ENCODE measurements at regions not wholly inside any gene's neighbourhood (a gene's known extent, or its start where the extent isn't known, plus 50 kb on each side); places are given as distances from the start of the nearest gene placed in this dataset.

- H3K27me3 ChIP-seq (ENCODE audit: control insufficient read depth in 3 of 3, insufficient read depth in 3 of 3, low read length in 3 of 3) = no peaks in the 10 kb centered on the region
- H3K36me3 ChIP-seq (ENCODE audit: control insufficient read depth in 3 of 3, insufficient read depth in 3 of 3, low read length in 3 of 3) = no peaks in the 10 kb centered on the region
- no peak overlapping the region for H3K9ac ChIP-seq (ENCODE audit: low read depth in 1 of 3, low read length in 3 of 3)
These were observed 89.9 kb downstream of the SOX11 start for GRCh38 chr2:5782103-5782502.

GRCh38 chr2:5788447-5788846 lies 96.3 kb downstream of the SOX11 start:
- Histone ChIP-seq H3K4me3 (ENCODE audit: low read length in 3 of 3) (no peak overlapping the region), H3K4me1 (ENCODE audit: control insufficient read depth in 3 of 3, insufficient read depth in 3 of 3, low read length in 3 of 3) (no peaks in the 10 kb centered on the region), H3K27ac (ENCODE audit: low read depth, low read length) (no peak overlapping the region), H3K9me3 (ENCODE audit: control insufficient read depth in 3 of 3, low read length in 3 of 3) (peaks cover 0 to 6% (median 2%) of the 10 kb centered on the region in 3 donors), H3K9ac (ENCODE audit: low read depth in 1 of 3, low read length in 3 of 3) (no peak overlapping the region), H3K27me3 (ENCODE audit: control insufficient read depth in 3 of 3, insufficient read depth in 3 of 3, low read length in 3 of 3) (no peaks in the 10 kb centered on the region), H3K36me3 (ENCODE audit: control insufficient read depth in 3 of 3, insufficient read depth in 3 of 3, low read length in 3 of 3) (no peaks in the 10 kb centered on the region)

More at GRCh38 chr2:5782103-5782502, 89.9 kb downstream of the SOX11 start:
- Histone ChIP-seq H3K9me3 (ENCODE audit: control insufficient read depth in 3 of 3, low read length in 3 of 3) (peaks cover 0 to 3% (median 3%) of the 10 kb centered on the region in 3 donors), H3K27ac (ENCODE audit: low read depth, low read length) (no peak overlapping the region), H3K4me1 (ENCODE audit: control insufficient read depth in 3 of 3, insufficient read depth in 3 of 3, low read length in 3 of 3) (no peaks in the 10 kb centered on the region), H3K4me3 (ENCODE audit: low read length in 3 of 3) (no peak overlapping the region)

- Histone ChIP-seq H3K27me3 (ENCODE audit: control insufficient read depth in 3 of 3, insufficient read depth in 3 of 3, low read length in 3 of 3) (no peaks in the 10 kb centered on the region), H3K36me3 (ENCODE audit: control insufficient read depth in 3 of 3, insufficient read depth in 3 of 3, low read length in 3 of 3) (no peaks in the 10 kb centered on the region), H3K9ac (ENCODE audit: low read depth in 1 of 3, low read length in 3 of 3) (no peak overlapping the region), H3K4me3 (ENCODE audit: low read length in 3 of 3) (no peak overlapping the region), H3K4me1 (ENCODE audit: control insufficient read depth in 3 of 3, insufficient read depth in 3 of 3, low read length in 3 of 3) (no peaks in the 10 kb centered on the region), H3K9me3 (ENCODE audit: control insufficient read depth in 3 of 3, low read length in 3 of 3) (peaks cover 0 to 6% (median 2%) of the 10 kb centered on the region in 3 donors), H3K27ac (ENCODE audit: low read depth, low read length) (no peak overlapping the region)
These were observed 99.2 kb downstream of the SOX11 start for GRCh38 chr2:5791371-5791770.

- Histone ChIP-seq H3K36me3 (ENCODE audit: control insufficient read depth in 3 of 3, insufficient read depth in 3 of 3, low read length in 3 of 3) (no peaks in the 10 kb centered on the region), H3K27ac (ENCODE audit: low read depth, low read length) (no peak overlapping the region), H3K4me1 (ENCODE audit: control insufficient read depth in 3 of 3, insufficient read depth in 3 of 3, low read length in 3 of 3) (no peaks in the 10 kb centered on the region), H3K9me3 (ENCODE audit: control insufficient read depth in 3 of 3, low read length in 3 of 3) (peaks cover 0 to 5% (median under 1%) of the 10 kb centered on the region in 3 donors), H3K27me3 (ENCODE audit: control insufficient read depth in 3 of 3, insufficient read depth in 3 of 3, low read length in 3 of 3) (no peaks in the 10 kb centered on the region), H3K4me3 (ENCODE audit: low read length in 3 of 3) (no peak overlapping the region), H3K9ac (ENCODE audit: low read depth in 1 of 3, low read length in 3 of 3) (no peak overlapping the region)
These were observed 101.8 kb downstream of the SOX11 start for GRCh38 chr2:5794012-5794411.

- Histone ChIP-seq H3K4me1 (ENCODE audit: control insufficient read depth in 3 of 3, insufficient read depth in 3 of 3, low read length in 3 of 3) (no peaks in the 10 kb centered on the region), H3K4me3 (ENCODE audit: low read length in 3 of 3) (no peak overlapping the region), H3K27me3 (ENCODE audit: control insufficient read depth in 3 of 3, insufficient read depth in 3 of 3, low read length in 3 of 3) (no peaks in the 10 kb centered on the region), H3K27ac (ENCODE audit: low read depth, low read length) (no peak overlapping the region), H3K9ac (ENCODE audit: low read depth in 1 of 3, low read length in 3 of 3) (no peak overlapping the region), H3K36me3 (ENCODE audit: control insufficient read depth in 3 of 3, insufficient read depth in 3 of 3, low read length in 3 of 3) (no peaks in the 10 kb centered on the region), H3K9me3 (ENCODE audit: control insufficient read depth in 3 of 3, low read length in 3 of 3) (no peaks in the 10 kb centered on the region)
These were observed 105.9 kb downstream of the SOX11 start for GRCh38 chr2:5798084-5798483.

- Histone ChIP-seq H3K9me3 (ENCODE audit: control insufficient read depth in 3 of 3, low read length in 3 of 3) (no peaks in the 10 kb centered on the region), H3K4me3 (ENCODE audit: low read length in 3 of 3) (no peak overlapping the region), H3K9ac (ENCODE audit: low read depth in 1 of 3, low read length in 3 of 3) (no peak overlapping the region), H3K27ac (ENCODE audit: low read depth, low read length) (no peak overlapping the region), H3K27me3 (ENCODE audit: control insufficient read depth in 3 of 3, insufficient read depth in 3 of 3, low read length in 3 of 3) (no peaks in the 10 kb centered on the region), H3K36me3 (ENCODE audit: control insufficient read depth in 3 of 3, insufficient read depth in 3 of 3, low read length in 3 of 3) (no peaks in the 10 kb centered on the region), H3K4me1 (ENCODE audit: control insufficient read depth in 3 of 3, insufficient read depth in 3 of 3, low read length in 3 of 3) (no peaks in the 10 kb centered on the region)
These were observed 107.2 kb downstream of the SOX11 start for GRCh38 chr2:5799348-5799747.

GRCh38 chr2:5803547-5803946 lies 111.4 kb downstream of the SOX11 start:
- peaks cover 0 to 2% (median 0%) of the 10 kb centered on the region in 3 donors for H3K27me3 ChIP-seq (ENCODE audit: control insufficient read depth in 3 of 3, insufficient read depth in 3 of 3, low read length in 3 of 3)
- H3K27ac ChIP-seq (ENCODE audit: low read depth, low read length) = no peak overlapping the region
- no peaks in the 10 kb centered on the region for H3K4me1 ChIP-seq (ENCODE audit: control insufficient read depth in 3 of 3, insufficient read depth in 3 of 3, low read length in 3 of 3)
- no peak overlapping the region for H3K9ac ChIP-seq (ENCODE audit: low read depth in 1 of 3, low read length in 3 of 3)
- H3K9me3 ChIP-seq (ENCODE audit: control insufficient read depth in 3 of 3, low read length in 3 of 3) = no peaks in the 10 kb centered on the region
- H3K4me3 ChIP-seq (ENCODE audit: low read length in 3 of 3) = no peak overlapping the region
- no peaks in the 10 kb centered on the region for H3K36me3 ChIP-seq (ENCODE audit: control insufficient read depth in 3 of 3, insufficient read depth in 3 of 3, low read length in 3 of 3)

- Histone ChIP-seq H3K27me3 (ENCODE audit: control insufficient read depth in 3 of 3, insufficient read depth in 3 of 3, low read length in 3 of 3) (no peaks in the 10 kb centered on the region), H3K27ac (ENCODE audit: low read depth, low read length) (no peak overlapping the region), H3K4me1 (ENCODE audit: control insufficient read depth in 3 of 3, insufficient read depth in 3 of 3, low read length in 3 of 3) (no peaks in the 10 kb centered on the region), H3K9me3 (ENCODE audit: control insufficient read depth in 3 of 3, low read length in 3 of 3) (no peaks in the 10 kb centered on the region), H3K4me3 (ENCODE audit: low read length in 3 of 3) (no peak overlapping the region), H3K36me3 (ENCODE audit: control insufficient read depth in 3 of 3, insufficient read depth in 3 of 3, low read length in 3 of 3) (no peaks in the 10 kb centered on the region), H3K9ac (ENCODE audit: low read depth in 1 of 3, low read length in 3 of 3) (no peak overlapping the region)
These were observed 126.9 kb downstream of the SOX11 start for GRCh38 chr2:5818961-5819600.

GRCh38 chr2:5824126-5824525 lies 131.9 kb downstream of the SOX11 start:
- Histone ChIP-seq H3K4me3 (ENCODE audit: low read length in 3 of 3) (no peak overlapping the region), H3K27me3 (ENCODE audit: control insufficient read depth in 3 of 3, insufficient read depth in 3 of 3, low read length in 3 of 3) (no peaks in the 10 kb centered on the region), H3K9ac (ENCODE audit: low read depth in 1 of 3, low read length in 3 of 3) (no peak overlapping the region), H3K36me3 (ENCODE audit: control insufficient read depth in 3 of 3, insufficient read depth in 3 of 3, low read length in 3 of 3) (no peaks in the 10 kb centered on the region), H3K4me1 (ENCODE audit: control insufficient read depth in 3 of 3, insufficient read depth in 3 of 3, low read length in 3 of 3) (no peaks in the 10 kb centered on the region), H3K27ac (ENCODE audit: low read depth, low read length) (no peak overlapping the region), H3K9me3 (ENCODE audit: control insufficient read depth in 3 of 3, low read length in 3 of 3) (no peaks in the 10 kb centered on the region)

- Histone ChIP-seq H3K27ac (ENCODE audit: low read depth, low read length) (no peak overlapping the region), H3K27me3 (ENCODE audit: control insufficient read depth in 3 of 3, insufficient read depth in 3 of 3, low read length in 3 of 3) (no peaks in the 10 kb centered on the region), H3K9me3 (ENCODE audit: control insufficient read depth in 3 of 3, low read length in 3 of 3) (no peaks in the 10 kb centered on the region), H3K36me3 (ENCODE audit: control insufficient read depth in 3 of 3, insufficient read depth in 3 of 3, low read length in 3 of 3) (no peaks in the 10 kb centered on the region), H3K4me1 (ENCODE audit: control insufficient read depth in 3 of 3, insufficient read depth in 3 of 3, low read length in 3 of 3) (no peaks in the 10 kb centered on the region), H3K4me3 (ENCODE audit: low read length in 3 of 3) (no peak overlapping the region), H3K9ac (ENCODE audit: low read depth in 1 of 3, low read length in 3 of 3) (no peak overlapping the region)
These were observed 133.5 kb downstream of the SOX11 start for GRCh38 chr2:5825686-5826085.

All from skeletal muscle tissue (tissue), 3 donors.